Natural killer cell (primary cell): ENCODE measurements at regions not wholly inside any gene's neighbourhood (a gene's known extent, or its start where the extent isn't known, plus 50 kb on each side); places are given as distances from the start of the nearest gene placed in this dataset.

Experiments
- ATAC-seq, 3 donors: fragments of 150-1000 bp in 2 of 3; fragments of 200-7000 bp in 1 of 3; cut with Tn5 transposase; 1 replicate in 1 of 3; 2 replicates in 2 of 3; pipeline ENCODE4 v1.10.0; 2021; ENCODE audit warnings: mild to moderate bottlenecking in 2 of 3, moderate library complexity in 2 of 3
- DNase-seq, 2 donors: peaks; one replicate each; pipeline versions ENCODE4 v3.0.0 to v3.0.0-alpha.2; 2013 to 2021; ENCODE audit warnings: mixed read lengths in 1 of 2
- H3K27ac ChIP-seq: one replicate; pipeline ENCODE4 v1.5.1; 2013; ENCODE audit warnings: mild to moderate bottlenecking, low read length
- H3K27me3 ChIP-seq: one replicate; pipeline ENCODE4 v1.6.1; 2013; ENCODE audit warnings: low read length; ENCODE audit not compliant: control insufficient read depth, insufficient read depth
- H3K36me3 ChIP-seq: one replicate; pipeline ENCODE4 v1.6.1; 2013; ENCODE audit warnings: low read length; ENCODE audit not compliant: control insufficient read depth, insufficient read depth
- H3K4me1 ChIP-seq: one replicate; pipeline ENCODE4 v1.6.1; 2013; ENCODE audit warnings: low read length; ENCODE audit not compliant: control insufficient read depth, insufficient read depth
- H3K4me3 ChIP-seq: one replicate; pipeline ENCODE4 v1.5.1; 2013; ENCODE audit warnings: low read length
- H3K9me3 ChIP-seq: one replicate; pipeline ENCODE4 v1.6.1; 2013; ENCODE audit warnings: low read length; ENCODE audit not compliant: control insufficient read depth, insufficient read depth
- H3K27ac Mint-ChIP-seq, 2 donors: one replicate each; pipeline ENCODE4 v1.8.0; 2022; ENCODE audit warnings: mild to moderate bottlenecking in 2 of 2, mixed read lengths in 2 of 2, moderate library complexity in 1 of 2
- H3K27me3 Mint-ChIP-seq, 2 donors: one replicate each; pipeline ENCODE4 v1.8.0; 2022; ENCODE audit warnings: low read depth in 2 of 2, mixed read lengths in 2 of 2
- H3K36me3 Mint-ChIP-seq: one replicate; pipeline ENCODE4 v1.8.0; 2022; ENCODE audit warnings: mixed read lengths
- H3K4me1 Mint-ChIP-seq, 2 donors: one replicate each; pipeline ENCODE4 v1.8.0; 2022; ENCODE audit warnings: mixed read lengths in 2 of 2
- H3K4me3 Mint-ChIP-seq: one replicate; pipeline ENCODE4 v1.8.0; 2022; ENCODE audit warnings: mild to moderate bottlenecking, moderate library complexity, mixed read lengths
- H3K9me3 Mint-ChIP-seq, 2 donors: one replicate each; pipeline ENCODE4 v1.8.0; 2022; ENCODE audit warnings: mixed read lengths in 2 of 2
- WGBS: methylation state at CpG from one replicate; pipeline ENCODE4 v1.1.7; 2013; ENCODE audit warnings: missing lambda C conversion rate; ENCODE audit not compliant: insufficient coverage; 5-methylcytosine and 5-hydroxymethylcytosine counted together
- intact Hi-C: fragments of 100-400 bp; cut with micrococcal nuclease; formaldehyde crosslinking; loops from one replicate; pipeline ENCODE4 v1.14.2; 2022
- TF ChIP-seq, protein P1 (sequence below): fragments of 200-600 bp; IDR thresholded peaks from one replicate; pipeline ENCODE4 v1.8.0; 2022; ENCODE audit warnings: antibody characterized with exemption

DNA sequence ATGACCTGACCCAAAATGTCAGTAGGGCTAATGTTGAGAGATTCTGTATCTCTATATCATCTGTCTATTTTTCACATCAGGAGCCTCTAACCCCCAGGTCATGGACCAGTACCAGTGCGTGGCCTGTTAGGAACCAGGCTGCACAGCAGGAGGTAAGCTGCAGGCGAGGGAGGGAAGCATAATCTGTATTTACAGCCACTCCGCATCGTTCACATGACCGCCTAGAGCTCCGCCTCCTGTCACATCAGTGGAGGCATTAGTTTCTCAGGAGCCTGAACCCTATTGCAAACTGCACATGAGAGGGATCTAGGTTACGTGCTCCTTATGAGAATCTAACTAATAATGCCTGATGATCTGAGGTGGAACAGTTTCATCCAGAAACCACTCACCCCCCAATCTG, 180.6 kb downstream of the RDH14 start:
- no peak for DNase-seq
- TF ChIP-seq, protein P1, sequence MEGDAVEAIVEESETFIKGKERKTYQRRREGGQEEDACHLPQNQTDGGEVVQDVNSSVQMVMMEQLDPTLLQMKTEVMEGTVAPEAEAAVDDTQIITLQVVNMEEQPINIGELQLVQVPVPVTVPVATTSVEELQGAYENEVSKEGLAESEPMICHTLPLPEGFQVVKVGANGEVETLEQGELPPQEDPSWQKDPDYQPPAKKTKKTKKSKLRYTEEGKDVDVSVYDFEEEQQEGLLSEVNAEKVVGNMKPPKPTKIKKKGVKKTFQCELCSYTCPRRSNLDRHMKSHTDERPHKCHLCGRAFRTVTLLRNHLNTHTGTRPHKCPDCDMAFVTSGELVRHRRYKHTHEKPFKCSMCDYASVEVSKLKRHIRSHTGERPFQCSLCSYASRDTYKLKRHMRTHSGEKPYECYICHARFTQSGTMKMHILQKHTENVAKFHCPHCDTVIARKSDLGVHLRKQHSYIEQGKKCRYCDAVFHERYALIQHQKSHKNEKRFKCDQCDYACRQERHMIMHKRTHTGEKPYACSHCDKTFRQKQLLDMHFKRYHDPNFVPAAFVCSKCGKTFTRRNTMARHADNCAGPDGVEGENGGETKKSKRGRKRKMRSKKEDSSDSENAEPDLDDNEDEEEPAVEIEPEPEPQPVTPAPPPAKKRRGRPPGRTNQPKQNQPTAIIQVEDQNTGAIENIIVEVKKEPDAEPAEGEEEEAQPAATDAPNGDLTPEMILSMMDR = no peak
- Histone ChIP-seq H3K36me3 (no peaks in the 10 kb centered on the region), H3K4me1 (no peaks in the 10 kb centered on the region), H3K27ac (no peak overlapping the region), H3K4me3 (no peak overlapping the region), H3K9me3 (no peaks in the 10 kb centered on the region), H3K27me3 (no peaks in the 10 kb centered on the region)
- 80% methylated on average over 7 of the region's 7 CpGs for WGBS
- no peak overlapping the region for H3K27ac Mint-ChIP-seq
- H3K9me3 Mint-ChIP-seq = no peaks in the 10 kb centered on the region
- intact Hi-C loops = loop anchor here (5.0 kb wide), 1 partner anchor 733 kb away; no protein-coding TSS in a partner anchor
- ATAC-seq = no peak
- no peaks in the 10 kb centered on the region for H3K36me3 Mint-ChIP-seq
- H3K4me1 Mint-ChIP-seq = no peaks in the 10 kb centered on the region
- no peaks in the 10 kb centered on the region for H3K27me3 Mint-ChIP-seq
- H3K4me3 Mint-ChIP-seq = no peak overlapping the region

DNA sequence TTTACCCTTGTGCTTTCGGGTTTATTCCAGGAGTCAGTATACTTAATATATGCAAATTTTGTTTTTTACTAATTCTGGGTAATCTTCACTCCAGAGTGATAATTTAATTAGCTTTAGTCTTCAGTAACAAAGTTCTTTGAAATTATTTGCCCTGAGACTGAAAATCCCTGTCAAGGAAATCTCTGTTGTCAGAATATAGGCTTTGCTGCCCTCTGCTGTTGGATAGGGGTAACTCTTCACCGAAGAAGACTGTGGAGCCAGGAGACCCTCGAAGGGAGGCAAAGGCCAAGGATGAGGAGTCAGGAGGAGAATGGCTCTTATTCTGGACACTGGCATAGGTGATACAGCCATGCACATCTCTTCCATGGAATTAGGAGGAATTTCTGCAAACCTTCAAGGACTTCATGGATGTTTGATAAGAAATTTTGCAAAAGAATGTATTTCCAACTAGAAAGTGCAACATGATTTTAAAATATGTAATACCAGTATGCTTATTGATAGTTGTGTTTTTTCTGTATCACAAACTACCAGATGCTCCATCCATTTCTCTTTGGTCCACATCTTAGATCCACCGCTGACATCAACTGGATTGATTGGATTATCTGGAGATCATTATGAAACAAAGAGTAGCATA, 182.3 kb downstream of the RDH14 start:
- TF ChIP-seq, protein P1 = peak; percentile 58
- Mint-ChIP-seq H3K9me3 (no peaks in the 10 kb centered on the region), H3K27me3 (no peaks in the 10 kb centered on the region), H3K36me3 (no peaks in the 10 kb centered on the region), H3K27ac (no peak overlapping the region), H3K4me3 (no peak overlapping the region), H3K4me1 (no peaks in the 10 kb centered on the region)
- intact Hi-C loops = loop anchor here (5.0 kb wide), 1 partner anchor 731 kb away; no protein-coding TSS in a partner anchor
- DNase-seq (peak in 1 of 2 donors; percentile 51), ATAC-seq (peak in 1 of 3 donors; percentile 61)
- Histone ChIP-seq H3K4me3 (no peak overlapping the region), H3K36me3 (no peaks in the 10 kb centered on the region), H3K4me1 (no peaks in the 10 kb centered on the region), H3K27ac (no peak overlapping the region), H3K9me3 (no peaks in the 10 kb centered on the region), H3K27me3 (no peaks in the 10 kb centered on the region)
- 7% methylated on average over 2 of the region's 4 CpGs for WGBS

DNA sequence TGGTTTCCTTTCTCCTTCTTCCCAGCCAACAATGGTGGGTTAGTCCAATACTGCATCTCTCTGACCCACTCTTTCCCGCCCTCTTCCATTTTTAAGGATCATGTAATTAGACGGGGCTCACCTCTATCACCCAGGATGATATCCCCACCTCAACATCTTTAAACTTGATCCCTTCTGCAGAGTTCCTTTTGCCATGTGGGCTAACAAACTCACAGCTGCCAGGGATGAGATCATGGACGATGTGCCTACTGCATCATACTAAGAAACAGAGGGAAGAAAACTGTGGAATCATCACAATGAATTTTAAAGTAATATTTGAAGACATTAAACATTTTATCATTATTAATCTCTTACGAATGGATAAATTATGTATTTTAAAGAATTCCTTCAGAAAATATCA, 183.5 kb downstream of the RDH14 start:
- 98% methylated on average over 2 of the region's 4 CpGs for WGBS
- TF ChIP-seq, protein P1 = no peak
- no peak overlapping the region for H3K27ac ChIP-seq
- Mint-ChIP-seq H3K27ac (no peak overlapping the region), H3K4me3 (no peak overlapping the region), H3K27me3 (peaks cover 0 to 10% of the 10 kb centered on the region in 2 donors), H3K36me3 (no peaks in the 10 kb centered on the region), H3K4me1 (no peaks in the 10 kb centered on the region), H3K9me3 (no peaks in the 10 kb centered on the region)
- H3K4me3 ChIP-seq = no peak overlapping the region
- no peaks in the 10 kb centered on the region for H3K36me3 ChIP-seq
- no peaks in the 10 kb centered on the region for H3K27me3 ChIP-seq
- DNase-seq (no peak), ATAC-seq (no peak)
- no peaks in the 10 kb centered on the region for H3K4me1 ChIP-seq
- no peaks in the 10 kb centered on the region for H3K9me3 ChIP-seq
- intact Hi-C loops = loop anchor here (5.0 kb wide), 1 partner anchor 730 kb away; no protein-coding TSS in a partner anchor

DNA sequence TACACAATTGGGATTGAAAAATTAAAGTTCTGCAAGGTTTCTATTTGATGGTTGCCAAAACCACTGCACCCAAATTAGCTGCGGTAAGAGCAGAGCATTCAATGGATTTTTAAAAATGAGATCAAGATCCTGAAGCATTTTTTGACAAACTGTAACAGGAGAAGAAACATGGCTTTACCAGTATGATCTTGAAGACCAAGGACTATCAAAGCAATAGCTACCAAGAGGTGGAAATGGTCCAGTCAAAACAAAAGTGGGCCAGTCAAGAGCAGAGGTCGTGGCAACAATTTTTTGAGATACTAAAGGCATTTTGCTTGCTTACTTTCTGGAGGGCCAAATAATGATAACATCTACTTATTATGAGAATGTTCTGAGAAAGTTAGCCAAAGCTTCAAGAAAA, 186.8 kb downstream of the RDH14 start:
- no peak overlapping the region for H3K4me3 Mint-ChIP-seq
- H3K27me3 Mint-ChIP-seq = peaks cover 0 to 23% of the 10 kb centered on the region in 2 donors
- Histone ChIP-seq H3K9me3 (no peaks in the 10 kb centered on the region), H3K27me3 (no peaks in the 10 kb centered on the region), H3K4me3 (no peak overlapping the region), H3K36me3 (no peaks in the 10 kb centered on the region), H3K4me1 (no peaks in the 10 kb centered on the region), H3K27ac (no peak overlapping the region)
- TF ChIP-seq, protein P1 = no peak
- DNase-seq (no peak), ATAC-seq (no peak)
- intact Hi-C loops = no loop called here
- H3K27ac Mint-ChIP-seq = no peak overlapping the region
- no peaks in the 10 kb centered on the region for H3K4me1 Mint-ChIP-seq
- no peaks in the 10 kb centered on the region for H3K36me3 Mint-ChIP-seq
- no peaks in the 10 kb centered on the region for H3K9me3 Mint-ChIP-seq
- 93% methylated on average over 1 of the region's 2 CpGs for WGBS
